RWPE1 (cell line): ENCODE measurements at regions not wholly inside any gene's neighbourhood (a gene's known extent, or its start where the extent isn't known, plus 50 kb on each side); places are given as distances from the start of the nearest gene placed in this dataset.
A peak's percentile ranks its signal among the peaks of the same experiment; 100 is the strongest.

Experiments
- CTCF ChIA-PET: fragments of 350-600 bp; sonication (Branson Sonifier 250); formaldehyde crosslinking; extraction: SDS; loops from one replicate; lab custom pipeline; 2021; lab: Yijun Ruan, JAX
- POLR2A ChIA-PET: fragments of 400-600 bp; formaldehyde crosslinking; extraction: SDS; loops from one replicate; lab custom pipeline; 2020; ENCODE audit warnings: antibody characterized with exemption; ENCODE audit not compliant: low non-redundant PET; lab: Yijun Ruan, JAX
- DNase-seq: peaks from one replicate; pipeline ENCODE4 v3.0.0; 2012; ENCODE audit warnings: low spot score
- H3K27ac ChIP-seq: fragments of 450-650 bp; 2 replicates; pipeline ENCODE4 v1.5.1; 2017
- CTCF ChIP-seq: fragments of 450-650 bp; conservative IDR thresholded peaks from 2 replicates; pipeline ENCODE4 v1.5.1; 2017; ENCODE audit warnings: low read depth, mild to moderate bottlenecking

- DNase-seq = no peak
- CTCF ChIA-PET = interaction anchor here (0.6 to 2.1 kb wide), 2 partner anchors 52 to 254 kb away, joined by 4 to 6 read pairs; no protein-coding TSS in a partner anchor
- no peak for TF ChIP-seq CTCF
- H3K27ac ChIP-seq = peak overlapping the region; percentile 4; the same call in 1 of the 2 replicates
- POLR2A ChIA-PET = no interaction called here
Measured at GRCh38 chr16:85166699-85167588, 54.7 kb upstream of the CIBAR2 start.

- no peak overlapping the region for H3K27ac ChIP-seq
- no peak for DNase-seq
- CTCF ChIA-PET = interaction anchor here (2.1 kb wide), 1 partner anchor 53 kb away, joined by 6 read pairs; no protein-coding TSS in a partner anchor
- POLR2A ChIA-PET = no interaction called here
- no peak for TF ChIP-seq CTCF
Measured at GRCh38 chr16:85167589-85168537, 55.6 kb upstream of the CIBAR2 start.

GRCh38 chr16:85168732-85169256, 56.5 kb upstream of the CIBAR2 start:
- CTCF ChIA-PET = interaction anchor here (1.6 kb wide), 1 partner anchor 77 kb away, joined by 4 read pairs; no protein-coding TSS in a partner anchor

GRCh38 chr16:85169333-85170065, 57.2 kb upstream of the CIBAR2 start:
- no peak for TF ChIP-seq CTCF
- DNase-seq = peak; percentile 15
- POLR2A ChIA-PET = no interaction called here
- CTCF ChIA-PET = interaction anchor here (1.6 kb wide), 1 partner anchor 76 kb away, joined by 4 read pairs; no protein-coding TSS in a partner anchor
- H3K27ac ChIP-seq = no peak overlapping the region

More at GRCh38 chr16:85168732-85169256, 56.5 kb upstream of the CIBAR2 start:
- H3K27ac ChIP-seq = no peak overlapping the region
- peak; percentile 64 for DNase-seq
- TF ChIP-seq CTCF = no peak
- POLR2A ChIA-PET = no interaction called here

GRCh38 chr16:85170066-85170491, 57.8 kb upstream of the CIBAR2 start:
- POLR2A ChIA-PET = no interaction called here
- no peak for TF ChIP-seq CTCF
- CTCF ChIA-PET = interaction anchor here (1.6 kb wide), 2 partner anchors 55 to 76 kb away, joined by 4 to 6 read pairs; no protein-coding TSS in a partner anchor

More at GRCh38 chr16:85170066-85170491, 57.8 kb upstream of the CIBAR2 start:
- DNase-seq = no peak
- H3K27ac ChIP-seq = no peak overlapping the region
